IMR-90 (cell line): ENCODE measurements at regions not wholly inside any gene's neighbourhood (a gene's known extent, or its start where the extent isn't known, plus 50 kb on each side); places are given as distances from the start of the nearest gene placed in this dataset.

Experiments used
- ATAC-seq: fragments of 200-7000 bp; cut with Tn5 transposase; 2 replicates; pipeline ENCODE4 v1.9.1; 2020; ENCODE audit warnings: low read depth, mild to moderate bottlenecking, moderate library complexity
- BruUV-seq: library from RNA; stranded (reverse); fragments of 400-500 nt; replicated peaks from 2 replicates; lab custom pipeline; 2021; lab: Mats Ljungman, UMichigan
- CTCF ChIA-PET: fragments of 300-600 bp; formaldehyde crosslinking; extraction: SDS; loops from one replicate; lab custom pipeline; 2021; ENCODE audit warnings: antibody characterized with exemption; lab: Yijun Ruan, JAX
- POLR2A ChIA-PET: fragments of 300-600 bp; sonication (Branson Sonifier 250); formaldehyde crosslinking; loops from one replicate; lab custom pipeline; 2022; ENCODE audit warnings: antibody characterized with exemption; ENCODE audit not compliant: unreplicated experiment; lab: Charles Lee
- DNase-seq: peaks from one replicate; pipeline ENCODE4 v3.0.0; 2013
- H2AFZ ChIP-seq: replicated peaks from 2 replicates; pipeline ENCODE3; 2013; ENCODE audit warnings: low read length, mild to moderate bottlenecking; ENCODE audit not compliant: poor library complexity
- H2AK5ac ChIP-seq: 2 replicates; pipeline ENCODE4 v1.6.1; 2013; ENCODE audit warnings: low read depth, low read length, inconsistent platforms
- H2AK9ac ChIP-seq: replicated peaks from 2 replicates; pipeline ENCODE3; 2013; ENCODE audit warnings: mild to moderate bottlenecking, low read depth, low read length, moderate library complexity; ENCODE audit not compliant: poor library complexity
- H2BK120ac ChIP-seq: 2 replicates; pipeline ENCODE4 v1.6.1; 2013; ENCODE audit warnings: low read depth, low read length, inconsistent platforms
- H2BK15ac ChIP-seq: 3 replicates; pipeline ENCODE4 v1.6.1; 2013; ENCODE audit warnings: low read depth, low read length, inconsistent platforms
- H2BK20ac ChIP-seq: 2 replicates; pipeline ENCODE4 v1.6.1; 2013; ENCODE audit warnings: low read depth, mild to moderate bottlenecking, inconsistent platforms, low read length, moderate library complexity
- H2BK5ac ChIP-seq: 2 replicates; pipeline ENCODE4 v1.6.1; 2013; ENCODE audit warnings: mild to moderate bottlenecking, low read depth, low read length, inconsistent platforms; ENCODE audit not compliant: poor library complexity, severe bottlenecking
- H3K14ac ChIP-seq: replicated peaks from 2 replicates; pipeline ENCODE4 v1.6.1; 2013; ENCODE audit warnings: low read depth, low read length, inconsistent platforms
- H3K18ac ChIP-seq: 2 replicates; pipeline ENCODE4 v1.6.1; 2013; ENCODE audit warnings: low read depth, low read length, control low read depth
- H3K23ac ChIP-seq: 2 replicates; pipeline ENCODE4 v1.6.1; 2013; ENCODE audit warnings: low read depth, low read length, inconsistent platforms
- H3K27ac ChIP-seq: 2 replicates; pipeline ENCODE4 v1.5.1; 2013; ENCODE audit warnings: mild to moderate bottlenecking, control low read depth, low read length; ENCODE audit not compliant: insufficient read depth
- H3K27me3 ChIP-seq: 2 replicates; pipeline ENCODE4 v1.6.1; 2013; ENCODE audit warnings: low read length; ENCODE audit not compliant: control insufficient read depth, insufficient read depth
- H3K36me3 ChIP-seq: 2 replicates; pipeline ENCODE4 v1.6.1; 2013; ENCODE audit warnings: low read length, mixed read lengths; ENCODE audit not compliant: control insufficient read depth, insufficient read depth
- H3K4ac ChIP-seq: 2 replicates; pipeline ENCODE4 v1.6.1; 2013; ENCODE audit warnings: low read depth, low read length, inconsistent platforms
- H3K4me1 ChIP-seq: 2 replicates; pipeline ENCODE4 v1.6.1; 2013; ENCODE audit warnings: low read length, mixed read lengths; ENCODE audit not compliant: control insufficient read depth, insufficient read depth
- H3K4me2 ChIP-seq: 2 replicates; pipeline ENCODE4 v1.6.1; 2013; ENCODE audit warnings: low read depth, mild to moderate bottlenecking, control low read depth, low read length, moderate library complexity
- H3K4me3 ChIP-seq: 2 replicates; pipeline ENCODE4 v1.5.1; 2013; ENCODE audit warnings: low read depth, mild to moderate bottlenecking, control low read depth, low read length, moderate library complexity; ENCODE audit not compliant: insufficient read depth
- H3K56ac ChIP-seq: 2 replicates; pipeline ENCODE4 v1.6.1; 2013; ENCODE audit warnings: low read length, inconsistent platforms; ENCODE audit not compliant: insufficient read depth; ENCODE audit errors: extremely low read depth
- H3K79me1 ChIP-seq, 2 experiments: 2 replicates each; pipeline ENCODE4 v1.6.1; 2013; ENCODE audit warnings: low read length in 2 of 2, inconsistent platforms in 1 of 2, low read depth in 1 of 2
- H3K9ac ChIP-seq: 2 replicates; pipeline ENCODE4 v1.6.1; 2013; ENCODE audit warnings: low read depth, low read length, control low read depth
- H3K9me1 ChIP-seq: 2 replicates; pipeline ENCODE4 v1.6.1; 2013; ENCODE audit warnings: low read length, inconsistent platforms; ENCODE audit not compliant: insufficient read depth
- H3K9me3 ChIP-seq: 2 replicates; pipeline ENCODE4 v1.6.1; 2013; ENCODE audit warnings: low read length; ENCODE audit not compliant: control insufficient read depth, insufficient read depth
- H4K20me1 ChIP-seq: 2 replicates; pipeline ENCODE4 v1.6.1; 2013; ENCODE audit warnings: low read length, inconsistent platforms; ENCODE audit not compliant: insufficient read depth
- H4K5ac ChIP-seq: 2 replicates; pipeline ENCODE4 v1.6.1; 2013; ENCODE audit warnings: mild to moderate bottlenecking, low read depth, low read length, control low read depth
- H4K8ac ChIP-seq, 2 experiments: 2 replicates each; pipeline ENCODE4 v1.6.1; 2013; ENCODE audit warnings: low read depth in 2 of 2, low read length in 2 of 2, control low read depth in 1 of 2, inconsistent platforms in 1 of 2
- H4K91ac ChIP-seq: 2 replicates; pipeline ENCODE4 v1.6.1; 2013; ENCODE audit warnings: low read depth, low read length, inconsistent platforms; ENCODE audit not compliant: insufficient read depth
- CHD1 ChIP-seq: IDR thresholded peaks from 2 replicates; pipeline ENCODE4 v1.6.1; 2012; ENCODE audit warnings: low read depth, low read length, improper control_type of control experiment
- ELK1 ChIP-seq: fragments of 150-350 bp; IDR thresholded peaks from 2 replicates; pipeline ENCODE4 v1.6.1; 2016; ENCODE audit warnings: low read depth, mild to moderate bottlenecking, low read length, moderate library complexity, borderline replicate concordance
- FOS ChIP-seq: fragments of 150-350 bp; IDR thresholded peaks from 2 replicates; pipeline ENCODE4 v1.6.1; 2016; ENCODE audit warnings: low read depth, low read length
- MAFK ChIP-seq: IDR thresholded peaks from 2 replicates; pipeline ENCODE4 v1.6.1; 2012; ENCODE audit warnings: low read depth, low read length, improper control_type of control experiment
- MAZ ChIP-seq: IDR thresholded peaks from 2 replicates; pipeline ENCODE4 v1.6.1; 2012; ENCODE audit warnings: low read depth, mild to moderate bottlenecking, low read length, improper control_type of control experiment, moderate library complexity, borderline replicate concordance
- MXI1 ChIP-seq: IDR thresholded peaks from 2 replicates; pipeline ENCODE4 v1.6.1; 2012; ENCODE audit warnings: low read depth, mild to moderate bottlenecking, low read length, moderate library complexity, borderline replicate concordance
- NFE2L2 ChIP-seq: fragments of 150-350 bp; IDR thresholded peaks from 2 replicates; pipeline ENCODE4 v1.6.1; 2016; ENCODE audit warnings: low read depth, mild to moderate bottlenecking, low read length
- POLR2A ChIP-seq: IDR thresholded peaks from 2 replicates; pipeline ENCODE4 v1.6.1; 2012; ENCODE audit warnings: mild to moderate bottlenecking, low read depth, low read length
- RAD21 ChIP-seq: IDR thresholded peaks from 2 replicates; pipeline ENCODE4 v1.6.1; 2012; ENCODE audit warnings: low read length, improper control_type of control experiment
- RCOR1 ChIP-seq: IDR thresholded peaks from 2 replicates; pipeline ENCODE4 v1.6.1; 2012; ENCODE audit warnings: mild to moderate bottlenecking, low read length, improper control_type of control experiment; ENCODE audit not compliant: insufficient replicate concordance
- USF2 ChIP-seq: fragments of 150-350 bp; IDR thresholded peaks from 2 replicates; pipeline ENCODE4 v1.6.1; 2017; ENCODE audit warnings: mild to moderate bottlenecking, antibody characterized with exemption, low read length, low read depth
- WGBS, 2 experiments: methylation state at CpG; one replicate each; pipeline versions ENCODE4 v1.1.5 to v1.1.7; 2013; ENCODE audit warnings: missing lambda C conversion rate in 2 of 2; ENCODE audit not compliant: insufficient read length in 1 of 2; ENCODE audit errors: extremely low coverage in 2 of 2; 5-methylcytosine and 5-hydroxymethylcytosine counted together
- dilution Hi-C: fragments of 300-500 bp; cut with HindIII; formaldehyde crosslinking; loops from one replicate; pipeline ENCODE4 v1.14.3; 2018; ENCODE audit warnings: low sequenced_read_pairs; ENCODE audit not compliant: unreplicated experiment
- in situ Hi-C: fragments of 300-500 bp; cut with MboI; formaldehyde crosslinking; loops from 3 replicates; pipeline ENCODE4 v1.14.3; 2019; ENCODE audit warnings: low sequenced_read_pairs, inconsistent platforms, mixed read lengths
- intact Hi-C: fragments of 100-400 bp; cut with micrococcal nuclease; formaldehyde crosslinking; loops from 2 replicates; pipeline ENCODE4 v1.10.0; 2022

GRCh38 chr22:34502821-34503220, 563.1 kb upstream of the ISX start:
- no peaks in the 10 kb centered on the region for H4K20me1 ChIP-seq
- dilution Hi-C loops (no loop called here), intact Hi-C loops (no loop called here), in situ Hi-C loops (no loop called here)
- H3K14ac ChIP-seq, result no peak overlapping the region
- no peak overlapping the region for H4K91ac ChIP-seq
- no peak overlapping the region for H2BK5ac ChIP-seq
- H3K27ac ChIP-seq, result no peak overlapping the region
- H3K56ac ChIP-seq, result no peak overlapping the region
- no peak overlapping the region for H4K8ac ChIP-seq
- no peak overlapping the region for H2BK20ac ChIP-seq
- H3K4me2 ChIP-seq, result no peak overlapping the region
- CTCF ChIA-PET, result no interaction called here
- H2BK120ac ChIP-seq, result no peak overlapping the region
- no peaks in the 10 kb centered on the region for H3K79me1 ChIP-seq
- no peak for TF ChIP-seq USF2
- no peak for TF ChIP-seq MXI1
- no peak for TF ChIP-seq MAFK
- TF ChIP-seq RCOR1, result no peak
- no peak for TF ChIP-seq RAD21
- no peak for TF ChIP-seq MAZ
- TF ChIP-seq POLR2A, result no peak
- TF ChIP-seq ELK1, result no peak
- TF ChIP-seq NFE2L2, result no peak
- no peak for TF ChIP-seq FOS
- no peak for TF ChIP-seq CHD1
- ATAC-seq (no peak), DNase-seq (no peak)
- no peaks in the 10 kb centered on the region for H3K36me3 ChIP-seq
- no peak overlapping the region for H2AK9ac ChIP-seq
- no TSS peak for BruUV-seq
- no peak overlapping the region for H4K5ac ChIP-seq
- H2AFZ ChIP-seq, result no peak overlapping the region
- no peak overlapping the region for H2BK15ac ChIP-seq
- no peak overlapping the region for H3K9ac ChIP-seq
- no peaks in the 10 kb centered on the region for H3K27me3 ChIP-seq
- no peak overlapping the region for H3K18ac ChIP-seq
- H3K4ac ChIP-seq, result no peak overlapping the region
- no peak overlapping the region for H3K23ac ChIP-seq
- H2AK5ac ChIP-seq, result no peak overlapping the region
- H3K9me3 ChIP-seq, result peaks cover 16% of the 10 kb centered on the region
- no peaks in the 10 kb centered on the region for H3K9me1 ChIP-seq
- POLR2A ChIA-PET, result no interaction called here
- no peak overlapping the region for H3K4me3 ChIP-seq
- WGBS, 2 experiments, result no CpG with 5 or more reads among the region's 5 CpGs
- no peaks in the 10 kb centered on the region for H3K4me1 ChIP-seq
